ENCODE measurements at regions not wholly inside any gene's neighbourhood (a gene's known extent, or its start where the extent isn't known, plus 50 kb on each side); places are given as distances from the start of the nearest gene placed in this dataset.

DNA sequence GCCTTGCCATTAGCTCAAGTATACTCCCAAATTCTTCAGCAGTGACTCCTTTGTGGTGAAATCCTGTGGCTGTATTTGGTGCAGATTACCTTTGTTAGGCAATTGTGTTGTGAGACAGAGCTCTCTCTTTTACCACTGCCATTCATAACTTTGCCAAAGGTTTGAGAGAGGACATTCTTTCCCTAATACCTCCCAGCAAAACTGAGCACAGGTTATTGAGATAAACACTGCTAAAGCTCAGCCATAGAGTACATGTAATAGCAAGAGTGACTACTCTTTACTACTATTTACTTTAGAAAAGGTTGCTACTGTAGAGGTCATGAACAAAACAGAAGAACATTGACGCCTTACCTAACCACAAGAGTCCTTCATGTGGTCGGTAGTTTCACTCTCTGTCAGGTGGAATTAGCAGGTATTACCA is 514.0 kb upstream of the ADAMTS5 start:
- DNase-seq (ENCODE audit: extremely low read depth in 1 of 4, low spot score in 3 of 4) (no peak), FAIRE-seq (no peak), ATAC-seq (no peak)
- 0% methylated on average over 2 of the region's 2 CpGs for WGBS (ENCODE audit: insufficient coverage, low coverage, missing lambda C conversion rate)
- H3K4me2 ChIP-seq (ENCODE audit: insufficient read depth, low read length) = no peak overlapping the region
- H3K36me3 ChIP-seq (ENCODE audit: control insufficient read depth, insufficient read depth, low read length) = no peaks in the 10 kb centered on the region
- H3K4me1 ChIP-seq (replicated peaks in 1 of 2; ENCODE audit: control insufficient read depth in 2 of 2, insufficient read depth in 2 of 2, low read length in 2 of 2) = no peaks in the 10 kb centered on the region
- intact Hi-C loops (cut with micrococcal nuclease) (no loop called here), in situ Hi-C loops (cut with MboI) (no loop called here)
- no peak overlapping the region for H3K4me3 ChIP-seq
- BruUV-seq (replicated peaks) = no TSS peak
- H3K9me3 ChIP-seq (replicated peaks; ENCODE audit: control insufficient read depth, insufficient read depth, low read depth, low read length) = no peaks in the 10 kb centered on the region; the same call in 1 of the 2 replicates
- CTCF ChIA-PET (ENCODE audit: low intra/inter-chr PET ratio) = no interaction called here
- POLR2A ChIA-PET = no interaction called here
- H3K27ac ChIP-seq (ENCODE audit: extremely low read depth, low read depth, low read length) = no peak overlapping the region
- H2AFZ ChIP-seq (ENCODE audit: low read depth, low read length) = no peak overlapping the region
- H3K9me1 ChIP-seq (ENCODE audit: control insufficient read depth, insufficient read depth, low read length) = no peaks in the 10 kb centered on the region
- no peak overlapping the region for H3K9ac ChIP-seq (ENCODE audit: insufficient read depth in 1 of 2, low read depth in 2 of 2, low read length in 2 of 2)
- TF ChIP-seq NCOR1 (IDR thresholded peaks at IDR 0.05) (no peak), SP1 (CRISPR knock-in tag; IDR thresholded peaks at IDR 0.05) (no peak), DPF2 (IDR thresholded peaks at IDR 0.05) (no peak), SNIP1 (IDR thresholded peaks at IDR 0.05; ENCODE audit: low read depth) (no peak), MEIS2 (IDR thresholded peaks at IDR 0.05; ENCODE audit: partially characterized antibody) (no peak), ZNF232 (CRISPR knock-in tag; IDR thresholded peaks at IDR 0.05) (no peak), MIER1 (IDR thresholded peaks at IDR 0.05; ENCODE audit: low read depth) (no peak), SAP30 (IDR thresholded peaks at IDR 0.05; ENCODE audit: borderline replicate concordance, insufficient read depth, low read depth, low read length, poor library complexity, severe bottlenecking) (no peak), SRSF3 (IDR thresholded peaks at IDR 0.05; ENCODE audit: insufficient read depth, low read length) (no peak), ZBTB7A (IDR thresholded peaks at IDR 0.05; ENCODE audit: borderline replicate concordance, control insufficient read depth, low read depth, low read length) (no peak), MCM7 (IDR thresholded peaks at IDR 0.05) (no peak), FOXP1 (CRISPR knock-in tag; IDR thresholded peaks at IDR 0.05) (no peak), FOXJ2 (tag; IDR thresholded peaks at IDR 0.05) (no peak), SIN3A (IDR thresholded peaks at IDR 0.05; ENCODE audit: borderline replicate concordance in 2 of 2, control insufficient read depth in 1 of 2, low read depth in 2 of 2, low read length in 2 of 2) (no peak)
- TF ChIP-seq, protein P1, sequence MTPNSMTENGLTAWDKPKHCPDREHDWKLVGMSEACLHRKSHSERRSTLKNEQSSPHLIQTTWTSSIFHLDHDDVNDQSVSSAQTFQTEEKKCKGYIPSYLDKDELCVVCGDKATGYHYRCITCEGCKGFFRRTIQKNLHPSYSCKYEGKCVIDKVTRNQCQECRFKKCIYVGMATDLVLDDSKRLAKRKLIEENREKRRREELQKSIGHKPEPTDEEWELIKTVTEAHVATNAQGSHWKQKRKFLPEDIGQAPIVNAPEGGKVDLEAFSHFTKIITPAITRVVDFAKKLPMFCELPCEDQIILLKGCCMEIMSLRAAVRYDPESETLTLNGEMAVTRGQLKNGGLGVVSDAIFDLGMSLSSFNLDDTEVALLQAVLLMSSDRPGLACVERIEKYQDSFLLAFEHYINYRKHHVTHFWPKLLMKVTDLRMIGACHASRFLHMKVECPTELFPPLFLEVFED (CRISPR knock-in tag; conservative IDR thresholded peaks at IDR 0.05) = no peak
- TF ChIP-seq, protein P2, sequence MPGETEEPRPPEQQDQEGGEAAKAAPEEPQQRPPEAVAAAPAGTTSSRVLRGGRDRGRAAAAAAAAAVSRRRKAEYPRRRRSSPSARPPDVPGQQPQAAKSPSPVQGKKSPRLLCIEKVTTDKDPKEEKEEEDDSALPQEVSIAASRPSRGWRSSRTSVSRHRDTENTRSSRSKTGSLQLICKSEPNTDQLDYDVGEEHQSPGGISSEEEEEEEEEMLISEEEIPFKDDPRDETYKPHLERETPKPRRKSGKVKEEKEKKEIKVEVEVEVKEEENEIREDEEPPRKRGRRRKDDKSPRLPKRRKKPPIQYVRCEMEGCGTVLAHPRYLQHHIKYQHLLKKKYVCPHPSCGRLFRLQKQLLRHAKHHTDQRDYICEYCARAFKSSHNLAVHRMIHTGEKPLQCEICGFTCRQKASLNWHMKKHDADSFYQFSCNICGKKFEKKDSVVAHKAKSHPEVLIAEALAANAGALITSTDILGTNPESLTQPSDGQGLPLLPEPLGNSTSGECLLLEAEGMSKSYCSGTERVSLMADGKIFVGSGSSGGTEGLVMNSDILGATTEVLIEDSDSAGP (CRISPR knock-in tag; IDR thresholded peaks at IDR 0.05) = no peak
- TF ChIP-seq, protein P3, sequence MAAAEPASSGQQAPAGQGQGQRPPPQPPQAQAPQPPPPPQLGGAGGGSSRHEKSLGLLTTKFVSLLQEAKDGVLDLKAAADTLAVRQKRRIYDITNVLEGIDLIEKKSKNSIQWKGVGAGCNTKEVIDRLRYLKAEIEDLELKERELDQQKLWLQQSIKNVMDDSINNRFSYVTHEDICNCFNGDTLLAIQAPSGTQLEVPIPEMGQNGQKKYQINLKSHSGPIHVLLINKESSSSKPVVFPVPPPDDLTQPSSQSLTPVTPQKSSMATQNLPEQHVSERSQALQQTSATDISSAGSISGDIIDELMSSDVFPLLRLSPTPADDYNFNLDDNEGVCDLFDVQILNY (CRISPR knock-in tag; IDR thresholded peaks at IDR 0.05) = no peak
- H3K27me3 ChIP-seq (ENCODE audit: control insufficient read depth in 2 of 2, insufficient read depth in 2 of 2, low read length in 2 of 2) = no peaks in the 10 kb centered on the region
- no peaks in the 10 kb centered on the region for H3K79me2 ChIP-seq (ENCODE audit: control insufficient read depth, insufficient read depth, low read length)
- H4K20me1 ChIP-seq (replicated peaks; ENCODE audit: control insufficient read depth, insufficient read depth, low read length) = no peaks in the 10 kb centered on the region
